PC-3 (cell line): ENCODE measurements at regions not wholly inside any gene's neighbourhood (a gene's known extent, or its start where the extent isn't known, plus 50 kb on each side); places are given as distances from the start of the nearest gene placed in this dataset.
A peak's percentile ranks its signal among the peaks of the same experiment; 100 is the strongest.

ENCODE experiments used
- ATAC-seq: fragments of 200-7000 bp; cut with Tn5 transposase; 2 replicates; pipeline ENCODE4 v1.9.1; 2020; ENCODE audit warnings: mild to moderate bottlenecking, moderate library complexity
- BruUV-seq: library from RNA; stranded (reverse); fragments of 400-500 nt; replicated peaks from 2 replicates; lab custom pipeline; 2021; lab: Mats Ljungman, UMichigan
- CTCF ChIA-PET: fragments of 300-600 bp; sonication (Branson Sonifier 250); formaldehyde crosslinking; loops from one replicate; lab custom pipeline; 2022; ENCODE audit warnings: antibody characterized with exemption; lab: Charles Lee
- POLR2A ChIA-PET: fragments of 300-600 bp; sonication (Branson Sonifier 250); formaldehyde crosslinking; loops from one replicate; lab custom pipeline; 2022; ENCODE audit warnings: antibody characterized with exemption; ENCODE audit not compliant: unreplicated experiment; lab: Charles Lee
- DNase-seq: peaks from one replicate; pipeline ENCODE4 v3.0.0-alpha.2; 2015
- H2AFZ ChIP-seq: fragments of 300-600 bp; sonication (generic); 2 replicates; pipeline ENCODE4 v1.6.0; 2016; ENCODE audit warnings: antibody characterized with exemption, low read length
- H3F3A ChIP-seq: fragments of 300-600 bp; sonication (generic); one replicate; pipeline ENCODE4 v1.6.0; 2017; ENCODE audit warnings: antibody characterized with exemption, low read length, control low read depth, mild to moderate bottlenecking; ENCODE audit not compliant: unreplicated experiment
- H3K27ac ChIP-seq: fragments of 300-600 bp; sonication (generic); 2 replicates; pipeline ENCODE4 v1.5.1; 2016; ENCODE audit warnings: mild to moderate bottlenecking, low read length
- H3K27me3 ChIP-seq: fragments of 300-600 bp; sonication (generic); 2 replicates; pipeline ENCODE4 v1.6.1; 2016; ENCODE audit warnings: low read length, mixed read lengths
- H3K36me3 ChIP-seq: fragments of 300-600 bp; sonication (generic); 2 replicates; pipeline ENCODE4 v1.6.1; 2016; ENCODE audit warnings: low read depth, mixed run types, low read length, mixed read lengths
- H3K4me1 ChIP-seq: fragments of 300-600 bp; sonication (generic); 2 replicates; pipeline ENCODE4 v1.5.1; 2016; ENCODE audit warnings: low read length; ENCODE audit not compliant: insufficient read depth
- H3K4me2 ChIP-seq: fragments of 300-600 bp; sonication (generic); 2 replicates; pipeline ENCODE4 v1.6.0; 2016; ENCODE audit warnings: low read length
- H3K4me3 ChIP-seq: fragments of 300-600 bp; sonication (generic); 2 replicates; pipeline ENCODE4 v1.5.1; 2016; ENCODE audit warnings: mild to moderate bottlenecking, low read length, mixed read lengths
- H3K79me2 ChIP-seq: fragments of 300-600 bp; sonication (generic); 2 replicates; pipeline ENCODE4 v1.6.1; 2017; ENCODE audit warnings: low read length, mixed read lengths
- H3K9ac ChIP-seq: fragments of 300-600 bp; sonication (generic); 2 replicates; pipeline ENCODE4 v1.6.0; 2016; ENCODE audit warnings: mild to moderate bottlenecking, low read length
- H3K9me2 ChIP-seq: fragments of 300-600 bp; sonication (generic); replicated peaks from 2 replicates; pipeline ENCODE4 v1.6.1; 2016; ENCODE audit warnings: mixed run types, low read length, mixed read lengths
- H3K9me3 ChIP-seq: fragments of 300-600 bp; sonication (generic); 2 replicates; pipeline ENCODE4 v1.6.1; 2016; ENCODE audit warnings: low read length, mixed read lengths
- H4K20me1 ChIP-seq: fragments of 300-600 bp; sonication (generic); 2 replicates; pipeline ENCODE4 v1.6.1; 2016; ENCODE audit warnings: low read length, mixed read lengths
- CTCF ChIP-seq: fragments of 300-600 bp; sonication (generic); conservative IDR thresholded peaks from 2 replicates; pipeline ENCODE4 v1.5.1; 2017; ENCODE audit warnings: antibody characterized with exemption, low read depth, mild to moderate bottlenecking, low read length
- EZH2 ChIP-seq: fragments of 300-600 bp; sonication (generic); IDR thresholded peaks from one replicate; pipeline ENCODE4 v1.6.1; 2017; ENCODE audit warnings: antibody characterized with exemption, mild to moderate bottlenecking, low read length; ENCODE audit not compliant: unreplicated experiment
- EZH2phosphoT487 ChIP-seq: fragments of 300-600 bp; sonication (generic); IDR thresholded peaks from 2 replicates; pipeline ENCODE4 v1.6.1; 2018; ENCODE audit warnings: mild to moderate bottlenecking, antibody characterized with exemption, low read length, borderline replicate concordance
- intact Hi-C: fragments of 100-400 bp; cut with micrococcal nuclease; formaldehyde crosslinking; loops from 2 replicates; pipeline ENCODE4 v1.9.0; 2023

GRCh38 chr5:38719916-38720315, 125.9 kb upstream of the OSMR start:
- H3K27me3 ChIP-seq: no peaks in the 10 kb centered on the region
- no peak for TF ChIP-seq CTCF
- TF ChIP-seq EZH2: no peak
- TF ChIP-seq EZH2phosphoT487: no peak
- no peak overlapping the region for H3K4me2 ChIP-seq
- ChIA-PET POLR2A (no interaction called here), CTCF (no interaction called here)
- H4K20me1 ChIP-seq: no peaks in the 10 kb centered on the region
- ATAC-seq: peak; percentile 76
- BruUV-seq: no TSS peak
- no peak overlapping the region for H2AFZ ChIP-seq
- H3K9me3 ChIP-seq: no peaks in the 10 kb centered on the region
- DNase-seq: peak; percentile 56
- H3F3A ChIP-seq: no peaks in the 10 kb centered on the region
- peaks cover 15% of the 10 kb centered on the region for H3K4me1 ChIP-seq
- H3K27ac ChIP-seq: peak overlapping the region; percentile 17; the same call in 1 of the 2 replicates
- 0 out of 2 replicates have a peak, but pooled peaks cover 5% of the 10 kb centered on the region for H3K9me2 ChIP-seq
- H3K9ac ChIP-seq: no peak overlapping the region
- intact Hi-C loops: no loop called here
- no peak overlapping the region for H3K4me3 ChIP-seq
- H3K36me3 ChIP-seq: no peaks in the 10 kb centered on the region
- H3K79me2 ChIP-seq: no peaks in the 10 kb centered on the region

GRCh38 chr5:38720554-38721361, 125.1 kb upstream of the OSMR start:
- Histone ChIP-seq H3K9ac (no peak overlapping the region), H4K20me1 (no peaks in the 10 kb centered on the region), H3K4me3 (no peak overlapping the region), H3F3A (no peaks in the 10 kb centered on the region), H3K4me2 (no peak overlapping the region), H2AFZ (no peak overlapping the region), H3K9me3 (no peaks in the 10 kb centered on the region), H3K36me3 (no peaks in the 10 kb centered on the region), H3K9me2 (0 out of 2 replicates have a peak, but pooled peaks cover 2% of the 10 kb centered on the region), H3K4me1 (peaks cover 15% of the 10 kb centered on the region), H3K27ac (no peak overlapping the region), H3K79me2 (no peaks in the 10 kb centered on the region), H3K27me3 (no peaks in the 10 kb centered on the region)
- TF ChIP-seq CTCF: no peak
- TF ChIP-seq EZH2phosphoT487: no peak
- no peak for TF ChIP-seq EZH2
- ATAC-seq: no peak
- intact Hi-C loops: no loop called here
- DNase-seq: no peak
- ChIA-PET CTCF (interaction anchor here (0.6 kb wide), 1 partner anchor 167 kb away, joined by 3 read pairs; no protein-coding TSS in a partner anchor), POLR2A (no interaction called here)
- no TSS peak for BruUV-seq

GRCh38 chr5:38722918-38723317, 122.9 kb upstream of the OSMR start:
- CTCF ChIA-PET: no interaction called here
- BruUV-seq: no TSS peak
- H3F3A ChIP-seq: no peaks in the 10 kb centered on the region
- DNase-seq (no peak), ATAC-seq (no peak)
- H3K79me2 ChIP-seq: no peaks in the 10 kb centered on the region
- no peaks in the 10 kb centered on the region for H3K9me2 ChIP-seq
- intact Hi-C loops: no loop called here
- no peak overlapping the region for H3K9ac ChIP-seq
- no peaks in the 10 kb centered on the region for H3K9me3 ChIP-seq
- H2AFZ ChIP-seq: no peak overlapping the region
- no peak overlapping the region for H3K27ac ChIP-seq
- H3K4me2 ChIP-seq: no peak overlapping the region
- TF ChIP-seq EZH2: no peak
- TF ChIP-seq CTCF: no peak
- TF ChIP-seq EZH2phosphoT487: no peak
- H4K20me1 ChIP-seq: no peaks in the 10 kb centered on the region
- no peaks in the 10 kb centered on the region for H3K36me3 ChIP-seq
- POLR2A ChIA-PET: no interaction called here
- H3K4me3 ChIP-seq: no peak overlapping the region
- peaks cover 15% of the 10 kb centered on the region for H3K4me1 ChIP-seq
- no peaks in the 10 kb centered on the region for H3K27me3 ChIP-seq
